Colonic mucosa (tissue), 4 donors: ENCODE measurements at regions not wholly inside any gene's neighbourhood (a gene's known extent, or its start where the extent isn't known, plus 50 kb on each side); places are given as distances from the start of the nearest gene placed in this dataset.

Experiments used
- DNase-seq: peaks from one replicate; pipeline ENCODE4 v3.0.0-alpha.2; 2020
- H3K27ac ChIP-seq: fragments of 200-600 bp; one replicate; pipeline ENCODE4 v1.8.0; 2021
- H3K27me3 ChIP-seq: fragments of 200-600 bp; one replicate; pipeline ENCODE4 v1.8.0; 2021
- H3K36me3 ChIP-seq: fragments of 200-600 bp; one replicate; pipeline ENCODE4 v1.8.0; 2021
- H3K4me1 ChIP-seq: fragments of 200-600 bp; one replicate; pipeline ENCODE4 v1.8.0; 2021; ENCODE audit warnings: mild to moderate bottlenecking
- H3K4me3 ChIP-seq: fragments of 200-600 bp; one replicate; pipeline ENCODE4 v1.8.0; 2021
- H3K9ac ChIP-seq, 2 donors: one replicate each; pipeline ENCODE4 v1.7.0; 2013; ENCODE audit warnings: control low read depth in 2 of 2, low read depth in 2 of 2, low read length in 2 of 2
- H3K9me3 ChIP-seq: fragments of 200-600 bp; one replicate; pipeline ENCODE4 v1.8.0; 2021
- CTCF ChIP-seq: fragments of 200-600 bp; IDR thresholded peaks from one replicate; pipeline ENCODE4 v1.8.0; 2022; ENCODE audit warnings: antibody characterized with exemption, mild to moderate bottlenecking
- intact Hi-C: fragments of 100-400 bp; cut with DNase I; formaldehyde crosslinking; loops from one replicate; pipeline ENCODE4 v1.14.1; 2022
- donor health status: healthy.
- donor health status: DM: no; HTN: no; CAD: no.
- donor health status: DM: no; HTN: no; CAD: no.

- no peaks in the 10 kb centered on the region for H3K9me3 ChIP-seq
Observed at GRCh38 chr16:9371713-9372448, 280.4 kb downstream of the HAPSTR1 start.

DNA sequence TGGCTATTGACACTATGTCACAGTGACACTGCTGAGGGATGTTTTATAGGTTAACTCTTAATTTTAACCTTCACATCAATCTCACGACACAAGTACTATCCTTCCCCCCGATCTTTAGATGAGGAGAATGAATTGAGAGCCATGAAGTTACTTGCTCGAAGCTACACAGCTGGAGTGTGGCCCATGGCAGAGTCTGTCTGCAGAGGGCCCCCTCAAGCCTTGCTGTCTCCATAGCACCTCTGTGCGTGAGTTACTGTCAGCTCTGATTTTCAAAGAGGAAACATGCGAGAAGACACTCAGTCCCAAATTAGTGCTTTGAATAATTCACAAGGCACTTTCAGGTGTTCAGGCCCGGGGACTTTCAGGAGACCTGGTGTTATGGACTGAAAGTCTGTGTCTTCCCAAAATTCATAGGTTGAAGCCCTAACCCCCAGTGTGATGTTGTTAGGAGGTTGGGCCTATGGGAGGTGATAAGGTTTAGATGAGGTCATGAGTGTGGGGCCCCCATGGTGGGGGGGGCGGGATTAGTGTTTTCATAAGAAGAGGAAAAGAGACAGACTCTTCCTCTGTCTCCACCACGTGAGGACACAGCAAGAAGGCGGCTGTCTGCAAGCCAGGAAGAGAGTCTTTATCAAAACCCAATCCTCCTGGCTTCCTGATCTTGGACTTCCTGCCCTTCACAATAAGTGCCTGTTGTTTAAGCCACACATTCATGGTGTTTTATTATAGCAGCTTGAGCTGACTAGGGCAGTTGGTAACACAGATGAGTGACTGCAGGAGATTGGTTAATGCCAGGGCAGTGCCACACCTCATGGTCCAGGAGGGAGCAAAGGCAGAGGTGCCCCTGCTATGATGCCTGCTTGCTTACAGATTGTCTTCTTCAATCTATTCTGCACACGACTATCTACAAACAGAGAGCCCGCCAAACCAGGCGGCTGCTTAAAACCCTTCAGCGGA lies 281.8 kb downstream of the HAPSTR1 start:
- no peak for DNase-seq
- Histone ChIP-seq H3K9ac (no peak overlapping the region), H3K27ac (no peak overlapping the region), H3K4me1 (no peaks in the 10 kb centered on the region), H3K9me3 (no peaks in the 10 kb centered on the region), H3K27me3 (no peaks in the 10 kb centered on the region), H3K36me3 (no peaks in the 10 kb centered on the region), H3K4me3 (no peak overlapping the region)
- TF ChIP-seq CTCF, result no peak
- intact Hi-C loops, result no loop called here

More at GRCh38 chr16:9371713-9372448, 280.4 kb downstream of the HAPSTR1 start:
- Histone ChIP-seq H3K4me3 (no peak overlapping the region), H3K9ac (no peak overlapping the region), H3K27me3 (no peaks in the 10 kb centered on the region), H3K36me3 (no peaks in the 10 kb centered on the region), H3K4me1 (no peaks in the 10 kb centered on the region), H3K27ac (no peak overlapping the region)
- DNase-seq, result no peak
- no peak for TF ChIP-seq CTCF
- intact Hi-C loops, result no loop called here

DNA sequence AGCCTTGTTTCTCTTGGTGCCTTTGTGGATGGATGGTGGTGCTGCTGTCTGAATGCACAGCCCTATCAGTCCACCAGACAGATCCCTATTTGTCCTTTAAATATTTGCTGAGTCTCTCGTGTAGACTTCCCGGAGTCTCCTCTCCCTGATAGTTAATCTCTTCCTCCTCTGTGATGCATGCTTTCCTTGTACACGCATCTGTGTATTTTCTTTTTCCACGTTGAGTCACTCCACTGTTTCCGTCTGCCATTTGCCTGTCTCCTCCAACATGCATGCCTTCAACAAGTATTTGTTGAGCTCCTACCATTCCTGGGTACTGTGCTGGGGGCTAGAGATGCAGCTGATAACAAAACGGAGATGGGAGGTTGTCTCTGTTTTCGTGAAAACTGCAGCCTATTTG lies 282.6 kb downstream of the HAPSTR1 start:
- intact Hi-C loops, result no loop called here
- Histone ChIP-seq H3K9ac (no peak overlapping the region), H3K4me3 (no peak overlapping the region), H3K4me1 (no peaks in the 10 kb centered on the region), H3K27me3 (no peaks in the 10 kb centered on the region), H3K9me3 (no peaks in the 10 kb centered on the region), H3K27ac (no peak overlapping the region), H3K36me3 (no peaks in the 10 kb centered on the region)
- no peak for DNase-seq
- no peak for TF ChIP-seq CTCF

GRCh38 chr16:9378876-9379275 lies 287.4 kb downstream of the HAPSTR1 start:
- Histone ChIP-seq H3K36me3 (no peaks in the 10 kb centered on the region), H3K9me3 (no peaks in the 10 kb centered on the region), H3K27ac (no peak overlapping the region), H3K4me1 (no peaks in the 10 kb centered on the region), H3K4me3 (no peak overlapping the region), H3K27me3 (no peaks in the 10 kb centered on the region), H3K9ac (no peak overlapping the region)
- TF ChIP-seq CTCF, result no peak
- intact Hi-C loops, result no loop called here
- DNase-seq, result no peak

DNA sequence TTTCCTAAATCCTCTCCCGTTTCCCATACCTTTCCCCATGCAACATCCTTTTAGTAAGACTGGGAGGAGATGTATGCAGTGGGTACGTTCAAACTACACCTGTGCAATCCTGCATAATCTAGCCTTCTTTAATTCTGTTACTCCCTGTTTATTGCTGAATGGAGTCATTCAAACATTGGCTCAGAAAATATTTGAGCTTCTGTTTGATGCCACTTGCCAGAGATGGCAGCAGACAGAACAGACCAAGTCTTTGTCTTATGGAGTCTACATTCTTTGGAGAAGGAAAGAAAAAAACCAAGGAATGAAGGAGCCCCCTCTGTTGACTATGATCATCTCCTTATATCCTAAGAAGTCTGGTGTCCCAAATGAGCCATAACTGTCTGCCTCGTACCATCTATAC lies 288.8 kb downstream of the HAPSTR1 start:
- Histone ChIP-seq H3K4me1 (no peaks in the 10 kb centered on the region), H3K4me3 (no peak overlapping the region), H3K27me3 (no peaks in the 10 kb centered on the region), H3K9me3 (no peaks in the 10 kb centered on the region), H3K9ac (no peak overlapping the region), H3K36me3 (no peaks in the 10 kb centered on the region), H3K27ac (no peak overlapping the region)
- intact Hi-C loops, result no loop called here
- TF ChIP-seq CTCF, result no peak
- no peak for DNase-seq
